ENCODE measurements at regions not wholly inside any gene's neighbourhood (a gene's known extent, or its start where the extent isn't known, plus 50 kb on each side); places are given as distances from the start of the nearest gene placed in this dataset.

GRCh38 chr21:39124681-39125251 is 58.5 kb downstream of the PSMG1 start:
- intact Hi-C loops (cut with micrococcal nuclease) = loop anchor here (1.0 to 10.0 kb wide), 4 partner anchors 37 to 200 kb away; no protein-coding TSS in a partner anchor
- Histone ChIP-seq H3K4me2 (ENCODE audit: low read length) (no peak overlapping the region), H3K9me3 (ENCODE audit: low read length) (no peaks in the 10 kb centered on the region), H3F3A (ENCODE audit: low read length, unreplicated experiment) (no peaks in the 10 kb centered on the region), H3K27ac (ENCODE audit: low read length) (no peak overlapping the region), H3K4me1 (ENCODE audit: insufficient read depth, low read length) (peaks cover 10% of the 10 kb centered on the region; the same call in 1 of the 2 replicates), H3K36me3 (ENCODE audit: low read depth, low read length) (no peaks in the 10 kb centered on the region), H3K27me3 (ENCODE audit: low read length) (no peaks in the 10 kb centered on the region), H3K79me2 (ENCODE audit: low read length) (no peaks in the 10 kb centered on the region), H3K9ac (ENCODE audit: low read length) (no peak overlapping the region), H3K4me3 (ENCODE audit: low read length) (no peak overlapping the region), H4K20me1 (ENCODE audit: low read length) (no peaks in the 10 kb centered on the region), H2AFZ (ENCODE audit: low read length) (no peak overlapping the region), H3K9me2 (replicated peaks; ENCODE audit: low read length) (no peaks in the 10 kb centered on the region)
- no TSS peak for BruUV-seq (replicated peaks)
- DNase-seq (no peak), ATAC-seq (no peak)
- TF ChIP-seq EZH2phosphoT487 (IDR thresholded peaks at IDR 0.05; ENCODE audit: borderline replicate concordance, low read length) (no peak), EZH2 (IDR thresholded peaks at IDR 0.05; ENCODE audit: low read length, unreplicated experiment) (no peak)
- TF ChIP-seq, protein P1, sequence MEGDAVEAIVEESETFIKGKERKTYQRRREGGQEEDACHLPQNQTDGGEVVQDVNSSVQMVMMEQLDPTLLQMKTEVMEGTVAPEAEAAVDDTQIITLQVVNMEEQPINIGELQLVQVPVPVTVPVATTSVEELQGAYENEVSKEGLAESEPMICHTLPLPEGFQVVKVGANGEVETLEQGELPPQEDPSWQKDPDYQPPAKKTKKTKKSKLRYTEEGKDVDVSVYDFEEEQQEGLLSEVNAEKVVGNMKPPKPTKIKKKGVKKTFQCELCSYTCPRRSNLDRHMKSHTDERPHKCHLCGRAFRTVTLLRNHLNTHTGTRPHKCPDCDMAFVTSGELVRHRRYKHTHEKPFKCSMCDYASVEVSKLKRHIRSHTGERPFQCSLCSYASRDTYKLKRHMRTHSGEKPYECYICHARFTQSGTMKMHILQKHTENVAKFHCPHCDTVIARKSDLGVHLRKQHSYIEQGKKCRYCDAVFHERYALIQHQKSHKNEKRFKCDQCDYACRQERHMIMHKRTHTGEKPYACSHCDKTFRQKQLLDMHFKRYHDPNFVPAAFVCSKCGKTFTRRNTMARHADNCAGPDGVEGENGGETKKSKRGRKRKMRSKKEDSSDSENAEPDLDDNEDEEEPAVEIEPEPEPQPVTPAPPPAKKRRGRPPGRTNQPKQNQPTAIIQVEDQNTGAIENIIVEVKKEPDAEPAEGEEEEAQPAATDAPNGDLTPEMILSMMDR (conservative IDR thresholded peaks at IDR 0.05; ENCODE audit: low read depth, low read length) = no peak
- ChIA-PET POLR2A (ENCODE audit: unreplicated experiment) (interaction anchor here (0.5 kb wide), 1 partner anchor 390 kb away, joined by 3 read pairs; no protein-coding TSS in a partner anchor), CTCF (interaction anchor here (0.5 kb wide), 1 partner anchor 322 kb away, joined by 3 read pairs; no protein-coding TSS in a partner anchor)

DNA sequence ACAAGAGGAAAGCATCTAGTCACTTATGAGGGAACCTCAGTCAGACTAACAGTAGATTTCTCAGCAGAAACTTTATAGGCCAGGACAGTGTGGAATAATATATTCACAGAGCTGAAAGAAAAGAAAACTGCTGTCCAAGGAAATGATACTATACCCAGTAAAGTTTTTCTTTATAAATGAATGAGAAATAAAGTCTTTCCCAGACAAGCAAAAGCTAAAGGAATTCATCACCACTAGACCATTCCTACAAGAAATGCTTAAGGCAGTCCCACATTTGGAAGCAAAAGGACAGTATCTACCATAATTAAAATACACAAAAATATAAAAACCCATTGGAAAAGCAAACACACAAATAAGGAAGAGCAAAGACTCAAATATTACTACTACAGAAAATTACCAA is 59.9 kb downstream of the PSMG1 start:
- Histone ChIP-seq H3K4me1 (ENCODE audit: insufficient read depth, low read length) (peaks cover 10% of the 10 kb centered on the region; the same call in 1 of the 2 replicates), H3K4me2 (ENCODE audit: low read length) (no peak overlapping the region), H3K27ac (ENCODE audit: low read length) (no peak overlapping the region), H3K27me3 (ENCODE audit: low read length) (no peaks in the 10 kb centered on the region), H3K9ac (ENCODE audit: low read length) (no peak overlapping the region), H3K9me3 (ENCODE audit: low read length) (no peaks in the 10 kb centered on the region), H3F3A (ENCODE audit: low read length, unreplicated experiment) (no peaks in the 10 kb centered on the region), H2AFZ (ENCODE audit: low read length) (no peak overlapping the region), H3K79me2 (ENCODE audit: low read length) (no peaks in the 10 kb centered on the region), H3K36me3 (ENCODE audit: low read depth, low read length) (no peaks in the 10 kb centered on the region), H3K9me2 (replicated peaks; ENCODE audit: low read length) (no peaks in the 10 kb centered on the region), H4K20me1 (ENCODE audit: low read length) (no peaks in the 10 kb centered on the region), H3K4me3 (ENCODE audit: low read length) (no peak overlapping the region)
- ATAC-seq = no peak
- POLR2A ChIA-PET (ENCODE audit: unreplicated experiment) = no interaction called here
- DNase-seq = no peak
- intact Hi-C loops (cut with micrococcal nuclease) = loop anchor here (10.0 kb wide), 2 partner anchors 109 to 199 kb away; no protein-coding TSS in a partner anchor
- TF ChIP-seq EZH2phosphoT487 (IDR thresholded peaks at IDR 0.05; ENCODE audit: borderline replicate concordance, low read length) (no peak), EZH2 (IDR thresholded peaks at IDR 0.05; ENCODE audit: low read length, unreplicated experiment) (no peak)
- TF ChIP-seq, protein P1 (conservative IDR thresholded peaks at IDR 0.05; ENCODE audit: low read depth, low read length) = no peak
- CTCF ChIA-PET = no interaction called here
- BruUV-seq (replicated peaks) = no TSS peak
